ENCODE measurements at regions not wholly inside any gene's neighbourhood (a gene's known extent, or its start where the extent isn't known, plus 50 kb on each side); places are given as distances from the start of the nearest gene placed in this dataset.

DNA sequence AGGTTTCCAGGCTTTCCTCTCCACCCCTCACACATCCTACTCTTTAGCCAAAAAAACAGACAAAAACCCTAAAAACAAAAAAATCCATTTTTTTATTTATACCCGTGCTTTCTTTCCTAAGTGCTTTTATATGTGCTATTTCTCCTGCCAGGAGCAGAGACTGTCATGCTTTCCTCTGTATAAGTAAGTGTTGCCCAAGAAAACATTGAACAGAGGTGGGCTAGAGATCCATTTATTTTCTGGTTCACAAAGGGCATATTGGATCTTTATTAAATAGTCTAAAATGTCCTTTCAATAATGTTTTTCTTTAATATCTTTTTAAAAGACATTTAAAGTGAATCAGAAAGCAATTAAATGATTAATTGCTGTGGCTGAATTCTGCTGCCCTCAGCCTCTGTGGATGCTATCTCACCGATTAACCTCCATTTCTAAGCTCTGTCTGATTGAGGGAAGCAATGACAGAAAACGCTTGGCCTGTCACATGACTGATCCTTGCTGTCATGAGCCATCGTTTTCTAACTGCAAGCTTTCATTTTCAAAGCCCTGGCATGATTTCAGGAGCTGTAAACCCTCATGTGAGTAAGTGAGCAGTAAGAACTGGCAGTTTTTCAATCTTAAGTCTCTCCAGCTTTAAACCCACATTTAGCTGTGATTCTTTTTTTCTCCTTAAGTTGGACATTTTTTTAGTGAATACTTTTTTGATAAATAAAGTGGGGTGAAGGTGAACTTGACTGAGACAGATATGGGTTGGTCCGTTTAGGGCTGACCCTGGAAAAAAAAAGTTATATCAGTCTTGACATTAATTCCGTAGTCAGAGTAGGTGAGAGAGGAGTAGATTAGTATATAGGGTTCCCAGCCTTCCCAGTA, 180.7 kb upstream of the PGRMC2 start (continued):
- TF ChIP-seq POLR2H (tag; IDR thresholded peaks at IDR 0.05; ENCODE audit: low read depth) (no peak), RBM39 (optimal IDR thresholded peaks at IDR 0.05; ENCODE audit: low read depth, low read length) (no peak), TSC22D4 (tag; IDR thresholded peaks at IDR 0.05) (no peak), YY1 (IDR thresholded peaks at IDR 0.05; ENCODE audit: borderline replicate concordance in 1 of 3, control insufficient read depth in 1 of 3, extremely low read depth in 1 of 3, insufficient read depth in 3 of 3, insufficient read length in 1 of 3, insufficient replicate concordance in 2 of 3, low read depth in 1 of 3, low read length in 2 of 3) (peak in 1 of 3 experiments; percentile 66), PHB2 (IDR thresholded peaks at IDR 0.05; ENCODE audit: low read depth) (no peak), ARHGAP35 (IDR thresholded peaks at IDR 0.05; ENCODE audit: partially characterized antibody) (no peak), ARID2 (IDR thresholded peaks at IDR 0.05) (no peak), HNRNPK (IDR thresholded peaks at IDR 0.05; ENCODE audit: low read depth, low read length, poor library complexity, severe bottlenecking) (no peak), ELF2 (CRISPR knock-in tag; IDR thresholded peaks at IDR 0.05) (no peak), RBM25 (IDR thresholded peaks at IDR 0.05; ENCODE audit: low read depth, low read length, severe bottlenecking) (no peak), ZNF764 (CRISPR knock-in tag; IDR thresholded peaks at IDR 0.05; ENCODE audit: low read depth) (no peak), CBX1 (IDR thresholded peaks at IDR 0.05; ENCODE audit: low read depth) (no peak), BCL6 (CRISPR knock-in tag; IDR thresholded peaks at IDR 0.05) (no peak), FOS (IDR thresholded peaks at IDR 0.05; ENCODE audit: extremely low read depth, insufficient read length) (no peak), ZNF124 (CRISPR knock-in tag; IDR thresholded peaks at IDR 0.05) (no peak), CREB1 (IDR thresholded peaks at IDR 0.05) (no peak), CREB1 (CRISPR knock-in tag; IDR thresholded peaks at IDR 0.05) (no peak)
- TF ChIP-seq, protein P1, sequence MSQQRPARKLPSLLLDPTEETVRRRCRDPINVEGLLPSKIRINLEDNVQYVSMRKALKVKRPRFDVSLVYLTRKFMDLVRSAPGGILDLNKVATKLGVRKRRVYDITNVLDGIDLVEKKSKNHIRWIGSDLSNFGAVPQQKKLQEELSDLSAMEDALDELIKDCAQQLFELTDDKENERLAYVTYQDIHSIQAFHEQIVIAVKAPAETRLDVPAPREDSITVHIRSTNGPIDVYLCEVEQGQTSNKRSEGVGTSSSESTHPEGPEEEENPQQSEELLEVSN (IDR thresholded peaks at IDR 0.05; ENCODE audit: borderline replicate concordance in 1 of 2, extremely low read depth in 1 of 2, insufficient read depth in 1 of 2, insufficient read length in 1 of 2, low read depth in 1 of 2, low read length in 1 of 2, poor library complexity in 1 of 2, severe bottlenecking in 1 of 2): no peak
- TF ChIP-seq, protein P2, sequence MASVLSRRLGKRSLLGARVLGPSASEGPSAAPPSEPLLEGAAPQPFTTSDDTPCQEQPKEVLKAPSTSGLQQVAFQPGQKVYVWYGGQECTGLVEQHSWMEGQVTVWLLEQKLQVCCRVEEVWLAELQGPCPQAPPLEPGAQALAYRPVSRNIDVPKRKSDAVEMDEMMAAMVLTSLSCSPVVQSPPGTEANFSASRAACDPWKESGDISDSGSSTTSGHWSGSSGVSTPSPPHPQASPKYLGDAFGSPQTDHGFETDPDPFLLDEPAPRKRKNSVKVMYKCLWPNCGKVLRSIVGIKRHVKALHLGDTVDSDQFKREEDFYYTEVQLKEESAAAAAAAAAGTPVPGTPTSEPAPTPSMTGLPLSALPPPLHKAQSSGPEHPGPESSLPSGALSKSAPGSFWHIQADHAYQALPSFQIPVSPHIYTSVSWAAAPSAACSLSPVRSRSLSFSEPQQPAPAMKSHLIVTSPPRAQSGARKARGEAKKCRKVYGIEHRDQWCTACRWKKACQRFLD (CRISPR knock-in tag; IDR thresholded peaks at IDR 0.05): peak; percentile 76; the same call in 1 of the 2 replicates
- TF ChIP-seq, protein P3, sequence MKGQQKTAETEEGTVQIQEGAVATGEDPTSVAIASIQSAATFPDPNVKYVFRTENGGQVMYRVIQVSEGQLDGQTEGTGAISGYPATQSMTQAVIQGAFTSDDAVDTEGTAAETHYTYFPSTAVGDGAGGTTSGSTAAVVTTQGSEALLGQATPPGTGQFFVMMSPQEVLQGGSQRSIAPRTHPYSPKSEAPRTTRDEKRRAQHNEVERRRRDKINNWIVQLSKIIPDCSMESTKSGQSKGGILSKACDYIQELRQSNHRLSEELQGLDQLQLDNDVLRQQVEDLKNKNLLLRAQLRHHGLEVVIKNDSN (CRISPR knock-in tag; IDR thresholded peaks at IDR 0.05): peak; percentile 73
